HG03103 (cell line): ENCODE measurements at regions not wholly inside any gene's neighbourhood (a gene's known extent, or its start where the extent isn't known, plus 50 kb on each side); places are given as distances from the start of the nearest gene placed in this dataset.

Source experiments
- ATAC-seq: cut with Tn5 transposase; IDR thresholded peaks from one replicate; pipeline ENCODE4 v1.9.1; 2021; ENCODE audit warnings: low read depth; ENCODE audit not compliant: unreplicated experiment

- no peak for ATAC-seq
Measured at GRCh38 chr13:105319875-105320274, 1215.6 kb downstream of the EFNB2 start.

DNA sequence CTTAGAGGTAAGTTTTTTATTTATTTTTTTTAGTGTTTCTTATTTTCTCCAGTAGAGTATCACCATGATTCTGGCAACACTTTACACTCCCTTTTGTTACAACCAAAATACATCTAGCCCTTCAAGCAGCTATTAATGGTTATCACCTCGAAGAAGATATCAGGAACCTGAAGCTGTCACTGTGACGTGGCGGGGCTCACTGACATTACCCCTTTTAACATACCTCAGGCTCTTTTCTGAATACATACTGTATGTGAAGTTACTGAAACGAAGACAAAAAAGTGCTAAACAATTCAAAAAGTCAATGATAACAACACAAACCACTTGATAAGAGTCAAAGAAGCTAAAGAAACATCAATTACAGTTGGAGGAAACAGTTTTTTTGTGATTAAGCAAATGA is 1218.7 kb downstream of the EFNB2 start:
- no peak for ATAC-seq

DNA sequence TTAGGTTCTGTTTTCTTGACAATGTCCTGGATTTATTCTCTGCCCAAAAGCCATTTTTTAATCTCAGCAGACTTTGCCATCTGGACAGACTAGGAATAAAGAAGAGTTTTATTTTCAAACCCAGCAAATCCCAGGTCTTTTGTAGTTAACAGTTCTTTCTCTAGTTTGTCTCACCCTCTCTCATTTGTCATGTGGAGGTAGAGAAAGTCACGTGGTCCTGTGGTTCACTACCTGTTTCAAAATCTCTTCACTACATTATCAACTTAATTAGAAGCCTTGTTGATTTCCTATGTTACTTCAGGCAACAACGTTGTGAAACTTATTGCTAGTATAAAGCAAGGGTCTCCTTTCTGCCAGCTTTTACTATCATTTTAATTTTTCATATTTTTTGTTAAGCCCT is 1222.6 kb downstream of the EFNB2 start:
- no peak for ATAC-seq

DNA sequence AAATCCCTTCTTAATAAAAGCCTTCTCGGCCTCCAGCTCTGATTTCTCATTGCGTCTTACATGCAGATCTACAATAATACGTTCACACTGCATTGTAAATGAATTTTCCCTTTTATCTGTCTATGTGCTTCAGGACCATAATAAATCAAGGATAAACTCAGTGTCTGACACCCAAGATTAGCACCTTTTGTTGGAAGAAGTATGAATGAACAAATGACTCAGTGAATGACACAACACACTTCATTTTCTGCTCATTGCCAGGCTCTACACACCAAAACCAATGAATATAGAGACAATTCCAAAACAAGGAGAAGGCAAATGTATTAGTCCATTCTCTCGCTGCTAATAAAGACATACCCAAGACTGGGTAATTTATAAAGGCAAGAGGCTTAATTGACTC is 1224.4 kb downstream of the EFNB2 start:
- no peak for ATAC-seq

GRCh38 chr13:105307776-105308175 is 1227.7 kb downstream of the EFNB2 start:
- no peak for ATAC-seq

DNA sequence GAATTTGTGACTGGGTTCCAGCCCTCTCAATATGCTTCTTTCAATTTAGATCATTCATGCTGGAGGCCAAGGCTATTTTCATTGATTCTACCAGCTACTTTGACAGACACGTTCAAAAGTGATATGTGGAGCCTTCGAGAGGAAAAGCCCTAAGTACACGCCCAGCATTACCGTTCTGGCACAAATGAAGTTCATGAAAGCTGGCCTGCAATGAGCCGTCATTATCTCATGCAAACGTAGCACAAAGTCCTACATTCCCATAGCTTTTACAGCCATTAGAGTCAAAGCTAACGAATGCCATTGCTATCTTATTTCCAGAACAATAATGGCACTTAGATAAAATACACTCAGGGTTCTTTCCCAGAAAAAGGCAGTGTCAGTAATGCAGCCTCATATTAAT is 1237.6 kb downstream of the EFNB2 start:
- ATAC-seq: no peak

DNA sequence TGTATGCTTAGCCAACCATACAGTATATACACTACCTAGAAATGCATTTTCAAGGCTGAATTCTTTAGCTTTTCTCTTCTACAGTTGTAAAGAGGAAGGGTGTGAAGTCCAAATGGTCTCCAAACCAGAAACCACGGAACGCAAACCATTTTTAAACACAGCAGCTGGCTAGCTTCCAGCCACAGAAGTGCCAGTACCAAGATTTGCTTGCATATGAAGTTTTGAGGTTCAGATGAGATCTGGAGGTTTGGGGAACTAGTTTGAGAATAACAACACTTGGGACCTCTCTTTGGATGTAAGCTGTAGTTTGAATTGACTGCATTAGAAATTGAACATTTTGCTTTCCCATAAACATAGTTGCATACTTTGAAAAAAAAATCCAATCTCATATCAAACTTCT is 1243.5 kb downstream of the EFNB2 start:
- ATAC-seq: no peak

- ATAC-seq: no peak
Measured at GRCh38 chr13:105290596-105290995, 1244.9 kb downstream of the EFNB2 start.

GRCh38 chr13:105285526-105285925 is 1249.9 kb downstream of the EFNB2 start:
- no peak for ATAC-seq

- no peak for ATAC-seq
Measured at GRCh38 chr13:105282406-105283285, 1252.8 kb downstream of the EFNB2 start.

DNA sequence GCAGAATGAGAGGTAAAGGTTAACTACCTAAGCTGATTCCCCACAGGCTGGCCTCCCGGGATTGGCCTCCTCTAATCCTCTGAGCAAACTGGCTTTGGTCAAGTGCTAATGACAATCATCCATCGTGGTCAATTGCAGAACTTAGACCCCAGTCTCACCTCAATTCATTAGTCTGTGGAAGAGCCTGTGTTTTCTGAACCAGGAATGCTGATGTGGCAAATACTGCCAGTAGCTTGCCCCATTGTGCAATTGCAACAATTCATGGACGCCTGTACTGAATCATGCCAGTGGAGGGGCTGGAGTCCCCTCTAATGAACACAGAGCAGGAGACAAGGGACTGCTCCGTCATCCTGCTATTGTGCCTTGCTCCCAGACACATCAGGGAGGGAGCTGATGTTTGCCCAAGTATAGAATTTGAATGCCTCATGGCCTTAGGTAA is 1256.5 kb downstream of the EFNB2 start:
- ATAC-seq: no peak

- ATAC-seq: no peak
Measured at GRCh38 chr13:105276571-105276970, 1258.9 kb downstream of the EFNB2 start.

DNA sequence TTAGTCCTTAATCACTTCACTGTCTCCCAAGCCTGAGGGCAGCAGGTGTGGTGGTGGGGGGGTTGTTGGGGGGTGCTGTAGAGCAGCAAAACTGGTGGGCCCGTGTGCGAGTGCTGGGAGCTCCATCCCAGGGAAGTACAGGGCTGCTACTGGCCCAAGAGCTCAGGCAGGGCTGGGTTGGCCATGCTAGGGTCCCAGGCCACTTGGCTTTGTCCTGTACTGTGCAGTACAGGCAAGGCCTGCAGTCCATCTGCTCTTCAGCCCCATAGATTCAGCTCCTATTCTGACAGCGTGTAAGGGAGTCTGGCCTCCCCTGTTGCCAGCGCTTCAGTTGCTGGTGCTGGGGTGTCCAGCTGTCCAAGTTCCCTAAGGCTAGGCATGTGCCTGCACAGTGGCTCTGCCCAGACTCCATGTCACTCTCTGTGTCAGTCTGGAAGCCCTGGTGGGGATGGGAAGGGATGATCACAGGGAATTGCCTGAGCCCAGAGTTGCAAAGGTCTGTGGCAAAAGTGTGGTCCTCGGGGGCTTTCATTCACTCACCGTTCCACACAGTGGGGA is 1261.7 kb downstream of the EFNB2 start:
- no peak for ATAC-seq

DNA sequence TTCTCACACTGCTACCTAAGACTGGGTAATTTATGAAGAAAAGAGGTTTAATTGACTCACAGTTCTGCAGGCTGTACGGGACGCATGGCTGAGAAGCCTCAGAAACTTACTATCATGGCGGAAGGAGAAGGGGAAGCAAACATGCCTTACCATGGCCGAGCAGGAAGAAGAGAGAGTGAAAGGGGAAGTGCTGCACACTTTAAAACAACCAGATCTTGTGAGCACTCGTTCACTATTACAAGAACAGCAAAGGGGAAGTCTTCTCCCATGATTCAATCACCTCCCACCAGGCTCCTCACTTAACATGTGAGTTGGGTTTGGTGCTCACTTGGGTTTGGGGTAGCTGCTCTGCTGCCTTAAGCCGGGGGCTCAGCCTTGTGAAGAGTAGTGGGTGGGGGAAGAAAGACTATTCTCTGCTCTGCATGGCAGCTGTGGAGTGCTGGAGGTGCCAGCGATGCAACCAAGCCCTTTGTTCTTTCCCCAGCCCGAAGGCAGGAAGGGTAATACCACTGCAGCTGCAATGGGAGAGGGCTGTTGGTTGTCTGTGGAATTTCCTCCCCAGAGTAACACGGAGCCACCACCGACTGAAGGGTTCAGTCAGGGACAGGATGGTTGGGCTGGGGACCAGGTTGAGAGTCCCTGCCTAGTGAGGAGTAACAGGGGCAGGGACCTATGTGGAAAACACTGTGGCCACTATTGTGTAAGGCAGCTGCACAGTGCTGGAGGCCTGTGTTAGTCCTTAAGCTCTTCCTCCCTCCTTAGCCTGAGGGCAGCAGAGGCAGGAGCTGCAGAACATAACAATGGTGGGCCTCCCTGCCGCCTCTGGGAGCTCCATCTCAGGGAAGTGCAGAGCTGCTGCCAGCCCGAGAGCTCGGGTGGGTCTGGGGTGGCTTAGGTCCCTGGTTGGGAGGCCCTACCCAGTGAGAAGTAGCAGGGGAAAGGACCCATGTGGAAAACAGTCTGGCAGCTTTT is 1262.5 kb downstream of the EFNB2 start:
- ATAC-seq: no peak

DNA sequence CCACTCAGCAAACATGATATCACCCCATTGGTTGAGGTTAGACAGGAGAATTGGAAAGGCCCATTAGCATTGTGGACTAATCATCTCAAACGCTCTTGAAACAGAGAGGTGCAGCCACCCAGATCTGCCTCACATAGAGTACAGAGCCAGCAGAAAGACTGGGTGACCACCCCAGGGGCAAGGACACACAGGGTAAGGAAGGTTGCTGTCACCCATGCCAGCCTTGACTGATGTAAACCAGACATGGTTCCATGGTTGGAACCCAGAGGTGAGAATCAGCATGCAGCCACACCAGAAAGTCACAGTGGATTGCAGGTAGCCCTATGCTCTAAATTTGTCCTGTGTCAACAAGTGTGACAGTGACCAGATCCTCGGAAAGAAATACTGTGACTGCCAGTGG is 1268.8 kb downstream of the EFNB2 start:
- no peak for ATAC-seq

- no peak for ATAC-seq
Measured at GRCh38 chr13:105262579-105262978, 1272.9 kb downstream of the EFNB2 start.

GRCh38 chr13:105259426-105259825 is 1276.0 kb downstream of the EFNB2 start:
- no peak for ATAC-seq

DNA sequence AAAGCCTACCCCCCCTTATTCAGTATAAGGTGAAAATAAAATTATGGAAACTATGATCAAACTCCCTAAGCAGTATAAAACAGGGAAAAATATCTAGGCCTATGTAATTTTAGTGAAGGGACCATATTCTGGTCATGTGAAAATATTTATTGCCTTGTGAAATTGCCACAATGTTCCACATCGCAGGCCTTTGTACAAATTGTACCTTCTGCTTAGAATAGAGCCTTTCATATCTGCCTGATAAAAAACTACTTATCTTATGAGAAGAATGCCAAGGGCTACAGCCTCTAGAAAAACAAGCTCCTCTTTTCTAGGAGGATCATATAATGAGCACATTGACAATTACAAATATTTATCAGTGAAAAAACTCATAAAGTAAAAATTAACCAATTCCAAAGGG is 1280.0 kb downstream of the EFNB2 start:
- no peak for ATAC-seq

GRCh38 chr13:105251293-105251692 is 1284.2 kb downstream of the EFNB2 start:
- ATAC-seq: no peak

DNA sequence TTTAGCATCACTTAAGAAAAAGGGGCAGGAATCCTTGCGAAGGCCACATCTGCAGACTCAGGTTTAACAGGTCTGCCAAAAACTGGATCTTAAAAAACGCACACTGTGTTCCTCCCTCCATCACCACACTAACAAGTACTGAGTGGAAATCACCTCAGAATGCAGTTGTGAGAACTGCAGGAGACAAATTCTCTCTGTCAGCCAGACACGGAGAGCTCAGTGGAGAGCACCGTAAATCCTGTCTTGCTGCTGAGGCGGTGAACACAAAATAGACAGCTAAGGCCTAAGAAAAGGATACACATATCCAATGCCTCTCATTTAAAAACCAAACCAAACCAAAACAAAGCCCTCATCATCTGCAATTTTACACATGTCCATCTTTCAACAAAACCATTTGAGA is 1287.6 kb downstream of the EFNB2 start:
- no peak for ATAC-seq

DNA sequence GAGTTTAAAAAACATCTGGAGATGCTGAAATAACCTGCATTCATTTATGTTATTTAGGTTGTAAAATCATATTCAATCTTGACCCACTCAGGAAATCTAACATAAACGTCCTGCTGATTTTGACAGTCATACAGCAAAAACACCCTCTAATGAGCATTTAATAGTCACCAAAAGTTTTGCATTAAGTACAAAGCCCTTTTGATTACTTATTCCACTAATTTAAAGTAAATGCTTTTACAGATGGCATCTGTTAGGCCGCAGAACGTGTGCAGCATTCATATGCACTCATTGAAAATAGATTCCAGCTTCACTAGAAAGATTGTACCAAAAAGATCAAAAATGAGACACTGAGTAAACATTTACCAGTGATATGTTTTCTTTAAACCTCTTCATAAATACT is 1295.1 kb downstream of the EFNB2 start:
- no peak for ATAC-seq
